Peyer's patch (tissue), 4 donors: ENCODE measurements at regions not wholly inside any gene's neighbourhood (a gene's known extent, or its start where the extent isn't known, plus 50 kb on each side); places are given as distances from the start of the nearest gene placed in this dataset.
A peak's percentile ranks its signal among the peaks of the same experiment; 100 is the strongest.

Source experiments
- POLR2A ChIP-seq, 2 donors: fragments of 450-650 bp; IDR thresholded peaks; one replicate each; pipeline ENCODE4 v1.5.1; 2017; ENCODE audit warnings: antibody characterized with exemption in 2 of 2, mild to moderate bottlenecking in 2 of 2, moderate library complexity in 2 of 2
- TF ChIP-seq, protein P1 (sequence below), 6 experiments: fragments of 450-650 bp in 4 of 6; fragments of 200-600 bp in 2 of 6; sonication (generic) in 1 of 6; IDR thresholded peaks; one replicate each; pipeline ENCODE4 v1.5.1; 2017 to 2019; ENCODE audit warnings: antibody characterized with exemption in 6 of 6, mild to moderate bottlenecking in 3 of 6, moderate library complexity in 1 of 6

DNA sequence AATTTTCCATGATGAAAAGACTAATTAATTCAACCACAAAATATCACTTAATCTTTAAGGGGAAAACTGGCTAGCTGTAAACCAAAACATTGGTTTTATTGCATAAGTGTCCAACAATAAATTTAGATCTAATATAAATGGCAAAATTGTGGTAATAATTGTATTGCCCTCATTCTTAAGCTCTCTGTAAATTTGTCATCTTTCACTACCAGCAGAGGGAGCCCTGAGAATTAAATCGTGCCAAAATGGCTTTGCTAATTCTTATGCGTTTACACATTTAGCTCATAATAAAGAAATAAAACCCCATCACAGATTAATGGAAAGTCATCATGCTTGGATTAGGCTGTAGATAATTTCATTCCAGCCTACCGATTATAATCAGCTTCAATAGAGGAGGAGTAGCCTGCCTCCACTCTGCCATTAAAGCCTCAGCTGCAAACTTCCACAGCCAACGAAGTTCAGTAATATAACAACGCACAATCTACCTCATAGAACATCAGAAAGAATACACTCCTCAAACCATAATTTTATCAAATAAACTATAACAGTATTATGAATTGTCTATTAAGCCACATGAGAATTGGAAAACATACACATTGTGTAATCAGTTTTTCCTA lies 70.0 kb upstream of the ATP5MC3 start:
- TF ChIP-seq, protein P1, sequence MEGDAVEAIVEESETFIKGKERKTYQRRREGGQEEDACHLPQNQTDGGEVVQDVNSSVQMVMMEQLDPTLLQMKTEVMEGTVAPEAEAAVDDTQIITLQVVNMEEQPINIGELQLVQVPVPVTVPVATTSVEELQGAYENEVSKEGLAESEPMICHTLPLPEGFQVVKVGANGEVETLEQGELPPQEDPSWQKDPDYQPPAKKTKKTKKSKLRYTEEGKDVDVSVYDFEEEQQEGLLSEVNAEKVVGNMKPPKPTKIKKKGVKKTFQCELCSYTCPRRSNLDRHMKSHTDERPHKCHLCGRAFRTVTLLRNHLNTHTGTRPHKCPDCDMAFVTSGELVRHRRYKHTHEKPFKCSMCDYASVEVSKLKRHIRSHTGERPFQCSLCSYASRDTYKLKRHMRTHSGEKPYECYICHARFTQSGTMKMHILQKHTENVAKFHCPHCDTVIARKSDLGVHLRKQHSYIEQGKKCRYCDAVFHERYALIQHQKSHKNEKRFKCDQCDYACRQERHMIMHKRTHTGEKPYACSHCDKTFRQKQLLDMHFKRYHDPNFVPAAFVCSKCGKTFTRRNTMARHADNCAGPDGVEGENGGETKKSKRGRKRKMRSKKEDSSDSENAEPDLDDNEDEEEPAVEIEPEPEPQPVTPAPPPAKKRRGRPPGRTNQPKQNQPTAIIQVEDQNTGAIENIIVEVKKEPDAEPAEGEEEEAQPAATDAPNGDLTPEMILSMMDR (IDR thresholded peaks at IDR 0.05) = peak in 5 of 6 experiments; percentile 32 to 59 (median 56)
- TF ChIP-seq POLR2A (IDR thresholded peaks at IDR 0.05) = no peak
